H1 (cell line): ENCODE measurements at regions not wholly inside any gene's neighbourhood (a gene's known extent, or its start where the extent isn't known, plus 50 kb on each side); places are given as distances from the start of the nearest gene placed in this dataset.

Experiments used
- CTCF ChIA-PET: fragments of 300-600 bp; sonication (Branson Sonifier 250); formaldehyde crosslinking; loops from one replicate; lab custom pipeline; 2021; ENCODE audit not compliant: partially characterized antibody; lab: Charles Lee
- POLR2A ChIA-PET: fragments of 300-600 bp; sonication (Branson Sonifier 250); formaldehyde crosslinking; loops from one replicate; lab custom pipeline; 2021; ENCODE audit warnings: inconsistent platforms; ENCODE audit not compliant: partially characterized antibody; lab: Charles Lee
- DNase-seq, 2 experiments: peaks; one replicate each; pipeline versions ENCODE4 v3.0.0 to v3.0.0-alpha.2; 2010 to 2022; ENCODE audit warnings: low spot score in 2 of 2, low read depth in 1 of 2, mixed read lengths in 1 of 2
- FAIRE-seq: peaks from 2 replicates; lab custom pipeline; 2011; peaks lifted over from hg19 to GRCh38; lab: Jason Lieb, UNC
- H2AFZ ChIP-seq: 2 replicates; pipeline ENCODE4 v1.8.1; 2012; ENCODE audit warnings: low read length, inconsistent platforms
- H2AK5ac ChIP-seq: 2 replicates; pipeline ENCODE4 v1.6.1; 2013; ENCODE audit warnings: low read depth, low read length
- H2BK120ac ChIP-seq: replicated peaks from 2 replicates; pipeline ENCODE3; 2013; ENCODE audit warnings: low read depth, low read length, inconsistent platforms
- H2BK12ac ChIP-seq: 2 replicates; pipeline ENCODE4 v1.6.1; 2013; ENCODE audit warnings: low read depth, low read length
- H2BK15ac ChIP-seq: 2 replicates; pipeline ENCODE4 v1.6.1; 2013; ENCODE audit warnings: low read length
- H2BK20ac ChIP-seq: 2 replicates; pipeline ENCODE4 v1.6.1; 2013; ENCODE audit warnings: low read length
- H2BK5ac ChIP-seq: 2 replicates; pipeline ENCODE4 v1.6.1; 2013; ENCODE audit warnings: low read depth, low read length
- H3K14ac ChIP-seq: 2 replicates; pipeline ENCODE4 v1.6.1; 2013; ENCODE audit warnings: inconsistent platforms; ENCODE audit not compliant: insufficient read length
- H3K18ac ChIP-seq: 2 replicates; pipeline ENCODE4 v1.6.1; 2013; ENCODE audit warnings: low read length; ENCODE audit errors: extremely low read depth
- H3K23ac ChIP-seq: 2 replicates; pipeline ENCODE4 v1.6.1; 2013; ENCODE audit warnings: inconsistent platforms; ENCODE audit not compliant: insufficient read length
- H3K23me2 ChIP-seq: 2 replicates; pipeline ENCODE4 v1.6.1; 2013; ENCODE audit warnings: low read depth, low read length
- H3K27ac ChIP-seq: 2 replicates; pipeline ENCODE4 v1.6.1; 2011; ENCODE audit warnings: low read depth, low read length, inconsistent platforms
- H3K27me3 ChIP-seq, 4 experiments: replicated peaks in 1 of 4; 1 replicate in 1 of 4; 2 replicates in 3 of 4; pipeline versions ENCODE4 v1.6.1 to v1.8.1; 2011 to 2013; ENCODE audit warnings: low read length in 3 of 4, mild to moderate bottlenecking in 3 of 4, inconsistent platforms in 2 of 4, mixed read lengths in 2 of 4, moderate library complexity in 1 of 4; ENCODE audit not compliant: control insufficient read depth in 3 of 4, insufficient read depth in 3 of 4; ENCODE audit errors: extremely low read depth in 1 of 4
- H3K36me3 ChIP-seq, 4 experiments: 2 replicates each; pipeline versions ENCODE4 v1.6.1 to v1.8.1; 2011 to 2013; ENCODE audit warnings: mild to moderate bottlenecking in 4 of 4, low read length in 3 of 4, moderate library complexity in 2 of 4, control low read depth in 1 of 4, inconsistent platforms in 1 of 4; ENCODE audit not compliant: insufficient read depth in 4 of 4, control insufficient read depth in 2 of 4
- H3K4ac ChIP-seq: replicated peaks from 2 replicates; pipeline ENCODE3; 2013; ENCODE audit warnings: low read length, low read depth, mixed read lengths, inconsistent platforms; ENCODE audit not compliant: insufficient read length
- H3K4me1 ChIP-seq, 4 experiments: replicated peaks in 1 of 4; 1 replicate in 1 of 4; 2 replicates in 3 of 4; pipeline versions ENCODE4 v1.6.1 to v1.8.1; 2011 to 2013; ENCODE audit warnings: low read length in 3 of 4, inconsistent platforms in 2 of 4, mixed read lengths in 1 of 4; ENCODE audit not compliant: insufficient read depth in 4 of 4, control insufficient read depth in 3 of 4
- H3K4me2 ChIP-seq, 2 experiments: 2 replicates each; pipeline versions ENCODE4 v1.6.1 to v1.8.1; 2011 to 2013; ENCODE audit warnings: low read depth in 2 of 2, low read length in 2 of 2, control low read depth in 1 of 2, inconsistent platforms in 1 of 2, mild to moderate bottlenecking in 1 of 2; ENCODE audit not compliant: insufficient read depth in 1 of 2
- H3K4me3 ChIP-seq, 4 experiments: fragments of 200-600, 300-600 bp in 1 of 4; sonication (generic), shearing (Covaris generic), sonication (Bioruptor Twin) in 1 of 4; 2 replicates each; pipeline versions ENCODE4 v1.5.1 to v1.8.1; 2011 to 2016; ENCODE audit warnings: low read length in 4 of 4, low read depth in 3 of 4, control low read depth in 2 of 4, inconsistent platforms in 2 of 4, mild to moderate bottlenecking in 2 of 4, mixed read lengths in 1 of 4, moderate library complexity in 1 of 4; ENCODE audit not compliant: insufficient read depth in 2 of 4; ENCODE audit errors: extremely low read depth in 1 of 4
- H3K56ac ChIP-seq: replicated peaks from 2 replicates; pipeline ENCODE3; 2013; ENCODE audit warnings: low read depth, mild to moderate bottlenecking, mixed read lengths, low read length, inconsistent platforms; ENCODE audit not compliant: insufficient read length
- H3K79me1 ChIP-seq: 2 replicates; pipeline ENCODE4 v1.6.1; 2013; ENCODE audit warnings: low read depth, low read length, control low read depth
- H3K79me2 ChIP-seq, 2 experiments: 2 replicates each; pipeline versions ENCODE4 v1.6.1 to v1.8.1; 2012 to 2013; ENCODE audit warnings: low read length in 2 of 2, mild to moderate bottlenecking in 2 of 2, inconsistent platforms in 1 of 2; ENCODE audit not compliant: insufficient read depth in 2 of 2, control insufficient read depth in 1 of 2
- H3K9ac ChIP-seq, 4 experiments: replicated peaks in 1 of 4; 1 replicate in 1 of 4; 2 replicates in 3 of 4; pipeline versions ENCODE4 v1.6.1 to v1.8.1; 2011 to 2013; ENCODE audit warnings: low read depth in 3 of 4, low read length in 3 of 4, control low read depth in 2 of 4, mild to moderate bottlenecking in 2 of 4, moderate library complexity in 2 of 4, inconsistent platforms in 1 of 4; ENCODE audit errors: extremely low read depth in 1 of 4
- H3K9me3 ChIP-seq, 2 experiments: 2 replicates each; pipeline versions ENCODE4 v1.6.1 to v1.8.1; 2012 to 2013; ENCODE audit warnings: mild to moderate bottlenecking in 2 of 2, moderate library complexity in 2 of 2, control low read depth in 1 of 2, inconsistent platforms in 1 of 2, low read depth in 1 of 2, low read length in 1 of 2, mixed read lengths in 1 of 2; ENCODE audit not compliant: insufficient read depth in 2 of 2
- H4K20me1 ChIP-seq, 2 experiments: replicated peaks in 1 of 2; 2 replicates each; pipeline versions ENCODE3 to v1.8.1; 2011 to 2013; ENCODE audit warnings: inconsistent platforms in 2 of 2, low read length in 2 of 2, mild to moderate bottlenecking in 1 of 2; ENCODE audit not compliant: insufficient read depth in 2 of 2, control insufficient read depth in 1 of 2
- H4K5ac ChIP-seq: 2 replicates; pipeline ENCODE4 v1.6.1; 2013; ENCODE audit warnings: low read length, low read depth, mixed read lengths, inconsistent platforms; ENCODE audit not compliant: insufficient read length
- H4K8ac ChIP-seq: 2 replicates; pipeline ENCODE4 v1.8.0; 2013; ENCODE audit warnings: mild to moderate bottlenecking, moderate library complexity, low read length, inconsistent platforms; ENCODE audit not compliant: insufficient read depth; ENCODE audit errors: extremely low read depth
- H4K91ac ChIP-seq: replicated peaks from 2 replicates; pipeline ENCODE3; 2013; ENCODE audit warnings: low read length, mixed read lengths, inconsistent platforms; ENCODE audit not compliant: insufficient read length
- BRCA1 ChIP-seq: IDR thresholded peaks from 2 replicates; pipeline ENCODE4 v1.6.1; 2012; ENCODE audit warnings: low read depth, low read length, improper control_type of control experiment
- CBX8 ChIP-seq: fragments of 300-800, 300-1000 bp; sonication (generic); IDR thresholded peaks from 2 replicates; pipeline ENCODE4 v1.7.1; 2016; ENCODE audit warnings: low read depth, low read length, borderline replicate concordance
- EP300 ChIP-seq, 2 experiments: IDR thresholded peaks; 1 replicate in 1 of 2; 2 replicates in 1 of 2; pipeline ENCODE4 v1.6.1; 2011 to 2012; ENCODE audit warnings: low read depth in 2 of 2, low read length in 2 of 2, mild to moderate bottlenecking in 2 of 2, borderline replicate concordance in 1 of 2, inconsistent platforms in 1 of 2, moderate library complexity in 1 of 2
- KDM1A ChIP-seq: fragments of 200-600, 300-600 bp; sonication (generic); IDR thresholded peaks from 2 replicates; pipeline ENCODE4 v1.7.1; 2016; ENCODE audit warnings: mild to moderate bottlenecking, low read length, borderline replicate concordance
- KDM4A ChIP-seq: IDR thresholded peaks from one replicate; pipeline ENCODE4 v1.7.1; 2012; ENCODE audit warnings: low read depth, mild to moderate bottlenecking, moderate library complexity, low read length, inconsistent platforms; ENCODE audit not compliant: severe bottlenecking
- PHF8 ChIP-seq: fragments of 200-600 bp; sonication (generic); conservative IDR thresholded peaks from 2 replicates; pipeline ENCODE4 v1.7.1; 2012; ENCODE audit warnings: low read depth, mild to moderate bottlenecking, inconsistent platforms, low read length, moderate library complexity

- DNase-seq (no peak), FAIRE-seq (no peak)
- H2AFZ ChIP-seq: no peak overlapping the region
- no peaks in the 10 kb centered on the region for H3K79me1 ChIP-seq
- no peak overlapping the region for H4K91ac ChIP-seq
- H2BK120ac ChIP-seq: no peak overlapping the region
- H4K5ac ChIP-seq: no peak overlapping the region
- no peaks in the 10 kb centered on the region for H4K20me1 ChIP-seq
- ChIA-PET POLR2A (no interaction called here), CTCF (no interaction called here)
- H3K23ac ChIP-seq: no peak overlapping the region
- no peaks in the 10 kb centered on the region for H3K27me3 ChIP-seq
- H3K4me2 ChIP-seq: no peak overlapping the region
- H3K4me3 ChIP-seq: no peak overlapping the region
- no peaks in the 10 kb centered on the region for H3K79me2 ChIP-seq
- H3K18ac ChIP-seq: no peak overlapping the region
- H2BK20ac ChIP-seq: no peak overlapping the region
- H3K4ac ChIP-seq: no peak overlapping the region
- H2BK12ac ChIP-seq: no peak overlapping the region
- no peak overlapping the region for H2BK5ac ChIP-seq
- H3K23me2 ChIP-seq: no peaks in the 10 kb centered on the region
- TF ChIP-seq CBX8 (no peak), BRCA1 (no peak), KDM1A (no peak), PHF8 (no peak), KDM4A (no peak), EP300 (IDR thresholded peaks at IDR 0.05; ENCODE audit: borderline replicate concordance in 1 of 2, low read depth in 2 of 2, low read length in 2 of 2) (no peak)
- H3K4me1 ChIP-seq: 0 out of 7 replicates have a peak, but pooled peaks cover 0 to 2% (median 0%) of the 10 kb centered on the region in 4 experiments
- no peak overlapping the region for H3K27ac ChIP-seq
- H3K36me3 ChIP-seq: no peaks in the 10 kb centered on the region
- no peak overlapping the region for H3K9ac ChIP-seq
- no peak overlapping the region for H2AK5ac ChIP-seq
- no peak overlapping the region for H3K56ac ChIP-seq
- no peak overlapping the region for H4K8ac ChIP-seq
- no peak overlapping the region for H2BK15ac ChIP-seq
- no peaks in the 10 kb centered on the region for H3K9me3 ChIP-seq
- no peak overlapping the region for H3K14ac ChIP-seq
Measured at GRCh38 chr4:44872246-44872645, 145.9 kb upstream of the GNPDA2 start.
